H9 (cell line): ENCODE measurements at regions not wholly inside any gene's neighbourhood (a gene's known extent, or its start where the extent isn't known, plus 50 kb on each side); places are given as distances from the start of the nearest gene placed in this dataset.

Experiments used
- DNase-seq: peaks from one replicate; pipeline ENCODE4 v3.0.0-alpha.2; 2017
- H2AFZ ChIP-seq: one replicate; pipeline ENCODE4 v1.6.1; 2013; ENCODE audit warnings: mild to moderate bottlenecking, low read length, control low read depth, moderate library complexity
- H2AK5ac ChIP-seq: 2 replicates; pipeline ENCODE4 v1.6.1; 2013; ENCODE audit warnings: low read length, control low read depth, mixed read lengths; ENCODE audit not compliant: insufficient read length
- H2BK120ac ChIP-seq: one replicate; pipeline ENCODE4 v1.6.1; 2013; ENCODE audit warnings: low read depth, mild to moderate bottlenecking, low read length, control low read depth, inconsistent platforms; ENCODE audit not compliant: poor library complexity, severe bottlenecking
- H2BK12ac ChIP-seq: 2 replicates; pipeline ENCODE4 v1.6.1; 2013; ENCODE audit warnings: low read length, control low read depth, mixed read lengths, low read depth; ENCODE audit not compliant: insufficient read length
- H2BK15ac ChIP-seq: 2 replicates; pipeline ENCODE4 v1.6.1; 2013; ENCODE audit warnings: low read depth, low read length, control low read depth
- H2BK20ac ChIP-seq: one replicate; pipeline ENCODE4 v1.6.1; 2013; ENCODE audit warnings: low read depth, mild to moderate bottlenecking, low read length, control low read depth, inconsistent platforms; ENCODE audit not compliant: poor library complexity, severe bottlenecking
- H2BK5ac ChIP-seq: 2 replicates; pipeline ENCODE4 v1.6.1; 2013; ENCODE audit warnings: low read length, control low read depth, mixed read lengths; ENCODE audit not compliant: insufficient read length
- H3K14ac ChIP-seq: 2 replicates; pipeline ENCODE4 v1.6.1; 2013; ENCODE audit warnings: low read length, control low read depth; ENCODE audit not compliant: insufficient read depth
- H3K18ac ChIP-seq: 2 replicates; pipeline ENCODE4 v1.6.1; 2013; ENCODE audit warnings: low read depth, mild to moderate bottlenecking, mixed read lengths, low read length, control low read depth; ENCODE audit not compliant: insufficient read length
- H3K23ac ChIP-seq: 2 replicates; pipeline ENCODE4 v1.6.1; 2013; ENCODE audit warnings: low read length, control low read depth, mixed read lengths, low read depth; ENCODE audit not compliant: insufficient read length
- H3K23me2 ChIP-seq: 2 replicates; pipeline ENCODE4 v1.6.1; 2013; ENCODE audit warnings: low read depth, mild to moderate bottlenecking, mixed read lengths, low read length, control low read depth; ENCODE audit not compliant: insufficient read length, poor library complexity, severe bottlenecking
- H3K27ac ChIP-seq: 2 replicates; pipeline ENCODE4 v1.5.1; 2013; ENCODE audit warnings: low read length, control low read depth, mixed read lengths, low read depth; ENCODE audit not compliant: insufficient read length
- H3K27me3 ChIP-seq: 2 replicates; pipeline ENCODE4 v1.6.1; 2013; ENCODE audit warnings: low read length, control low read depth, inconsistent platforms; ENCODE audit not compliant: insufficient read depth
- H3K4ac ChIP-seq: 2 replicates; pipeline ENCODE4 v1.6.1; 2013; ENCODE audit warnings: low read depth, mild to moderate bottlenecking, control low read depth, inconsistent platforms, low read length, moderate library complexity
- H3K4me1 ChIP-seq: 2 replicates; pipeline ENCODE4 v1.6.1; 2013; ENCODE audit warnings: low read length, control low read depth, inconsistent platforms; ENCODE audit not compliant: insufficient read depth
- H3K4me2 ChIP-seq: 2 replicates; pipeline ENCODE4 v1.6.1; 2013; ENCODE audit warnings: low read length, control low read depth, mixed read lengths; ENCODE audit not compliant: insufficient read length, insufficient read depth
- H3K56ac ChIP-seq: 2 replicates; pipeline ENCODE4 v1.6.1; 2013; ENCODE audit warnings: low read depth, mild to moderate bottlenecking, mixed read lengths, low read length, control low read depth; ENCODE audit not compliant: insufficient read length
- H3K79me1 ChIP-seq: 2 replicates; pipeline ENCODE4 v1.6.1; 2013; ENCODE audit warnings: low read depth, mild to moderate bottlenecking, moderate library complexity, low read length, control low read depth, inconsistent platforms; ENCODE audit not compliant: insufficient read depth, poor library complexity, severe bottlenecking
- H3K79me2 ChIP-seq: 2 replicates; pipeline ENCODE4 v1.6.1; 2013; ENCODE audit warnings: low read length, control low read depth, inconsistent platforms; ENCODE audit not compliant: insufficient read depth
- H3K9ac ChIP-seq: 2 replicates; pipeline ENCODE4 v1.6.1; 2013; ENCODE audit warnings: low read length, control low read depth, mixed read lengths; ENCODE audit not compliant: insufficient read length; ENCODE audit errors: extremely low read depth
- H3K9me3 ChIP-seq: one replicate; pipeline ENCODE4 v1.6.1; 2013; ENCODE audit warnings: low read depth, low read length, inconsistent platforms; ENCODE audit not compliant: control insufficient read depth
- H3T11ph ChIP-seq: one replicate; pipeline ENCODE4 v1.6.1; 2013; ENCODE audit warnings: mild to moderate bottlenecking, low read length, control low read depth, inconsistent platforms
- H4K20me1 ChIP-seq: one replicate; pipeline ENCODE4 v1.6.1; 2013; ENCODE audit not compliant: control insufficient read depth, insufficient read length, insufficient read depth
- H4K5ac ChIP-seq: 2 replicates; pipeline ENCODE4 v1.6.1; 2013; ENCODE audit warnings: low read depth, mild to moderate bottlenecking, mixed read lengths, low read length, control low read depth; ENCODE audit not compliant: insufficient read length
- H4K8ac ChIP-seq: replicated peaks from 2 replicates; pipeline ENCODE4 v1.6.1; 2013; ENCODE audit warnings: low read length, control low read depth, mixed read lengths, low read depth; ENCODE audit not compliant: insufficient read length
- H4K91ac ChIP-seq: 2 replicates; pipeline ENCODE4 v1.6.1; 2013; ENCODE audit warnings: low read depth, mild to moderate bottlenecking, moderate library complexity, mixed read lengths, low read length, control low read depth; ENCODE audit not compliant: insufficient read length
- H3K27ac Mint-ChIP-seq, 3 experiments: 2 replicates in 2 of 3; 3 replicates in 1 of 3; pipeline ENCODE4 v1.8.0; 2020 to 2021; ENCODE audit warnings: mixed read lengths in 3 of 3, mild to moderate bottlenecking in 1 of 3, moderate library complexity in 1 of 3
- H3K27me3 Mint-ChIP-seq: 2 replicates; pipeline ENCODE4 v1.8.0; 2021; ENCODE audit warnings: low read depth, mild to moderate bottlenecking, moderate library complexity, mixed read lengths
- H3K36me3 Mint-ChIP-seq, 3 experiments: 2 replicates in 2 of 3; 3 replicates in 1 of 3; pipeline ENCODE4 v1.8.0; 2020 to 2021; ENCODE audit warnings: low read depth in 3 of 3, mixed read lengths in 3 of 3; ENCODE audit not compliant: insufficient read depth in 1 of 3
- H3K4me1 Mint-ChIP-seq, 2 experiments: 2 replicates each; pipeline ENCODE4 v1.8.0; 2020; ENCODE audit warnings: mixed read lengths in 2 of 2
- H3K4me3 Mint-ChIP-seq, 2 experiments: 2 replicates in 1 of 2; 3 replicates in 1 of 2; pipeline ENCODE4 v1.8.0; 2020 to 2021; ENCODE audit warnings: mild to moderate bottlenecking in 2 of 2, mixed read lengths in 2 of 2, moderate library complexity in 1 of 2
- H3K9me3 Mint-ChIP-seq, 2 experiments: 2 replicates in 1 of 2; 3 replicates in 1 of 2; pipeline ENCODE4 v1.8.0; 2020; ENCODE audit warnings: mild to moderate bottlenecking in 2 of 2, mixed read lengths in 2 of 2, moderate library complexity in 1 of 2
- CTCF ChIP-seq: fragments of 200-600 bp; sonication (generic); conservative IDR thresholded peaks from 3 replicates; pipeline ENCODE4 v1.8.0; 2021; ENCODE audit warnings: antibody characterized with exemption, mild to moderate bottlenecking
- whole genome bisulfite sequencing: extraction: QIAGEN DNeasy Blood & Tissue Kit; methylation state at CpG from one replicate; pipeline ENCODE4 v1.1.7; 2013; ENCODE audit warnings: missing lambda C conversion rate, low lambda C conversion rate, mixed read lengths; ENCODE audit not compliant: insufficient read length; ENCODE audit errors: extremely low coverage; 5-methylcytosine and 5-hydroxymethylcytosine counted together

GRCh38 chr3:177426106-177426877 lies 229.0 kb upstream of the TBL1XR1 start:
- H3K23me2 ChIP-seq: no peaks in the 10 kb centered on the region
- no peak overlapping the region for H3K4me3 Mint-ChIP-seq
- no peak overlapping the region for H2BK20ac ChIP-seq
- H3K79me1 ChIP-seq: no peaks in the 10 kb centered on the region
- H3K4ac ChIP-seq: no peak overlapping the region
- H3K4me2 ChIP-seq: no peak overlapping the region
- H3K9me3 Mint-ChIP-seq: no peaks in the 10 kb centered on the region
- H2BK12ac ChIP-seq: no peak overlapping the region
- no peaks in the 10 kb centered on the region; the same call in 1 of the 2 replicates for H3K27me3 Mint-ChIP-seq
- TF ChIP-seq CTCF: no peak
- DNase-seq: no peak
- H3T11ph ChIP-seq: no peak overlapping the region
- H3K56ac ChIP-seq: no peak overlapping the region
- H3K23ac ChIP-seq: no peak overlapping the region
- no peak overlapping the region for H3K14ac ChIP-seq
- H3K4me1 ChIP-seq: peaks cover 3% of the 10 kb centered on the region; the same call in 1 of the 2 replicates
- H4K91ac ChIP-seq: no peak overlapping the region
- no peak overlapping the region for H2BK15ac ChIP-seq
- no peak overlapping the region for H3K9ac ChIP-seq
- no CpG with 5 or more reads among the region's 3 CpGs for WGBS
- no peak overlapping the region for H2AK5ac ChIP-seq
- no peak overlapping the region for H2BK120ac ChIP-seq
- H3K27ac Mint-ChIP-seq: no peak overlapping the region
- no peak overlapping the region for H3K27ac ChIP-seq
- no peaks in the 10 kb centered on the region for H3K79me2 ChIP-seq
- no peak overlapping the region for H2BK5ac ChIP-seq
- H4K20me1 ChIP-seq: no peaks in the 10 kb centered on the region
- H4K8ac ChIP-seq: no peak overlapping the region
- H3K4me1 Mint-ChIP-seq: peaks cover 19 to 40% of the 10 kb centered on the region in 2 experiments
- no peak overlapping the region for H3K18ac ChIP-seq
- no peak overlapping the region for H4K5ac ChIP-seq
- H3K36me3 Mint-ChIP-seq: no peaks in the 10 kb centered on the region
- no peaks in the 10 kb centered on the region for H3K9me3 ChIP-seq
- no peaks in the 10 kb centered on the region for H3K27me3 ChIP-seq
- H2AFZ ChIP-seq: no peak overlapping the region
